PC-9 (cell line): ENCODE measurements at regions not wholly inside any gene's neighbourhood (a gene's known extent, or its start where the extent isn't known, plus 50 kb on each side); places are given as distances from the start of the nearest gene placed in this dataset.

Source experiments
- BruUV-seq: library from RNA; stranded (reverse); fragments of 400-500 nt; replicated peaks from 2 replicates; lab custom pipeline; 2021; lab: Mats Ljungman, UMichigan
- CTCF ChIA-PET: fragments of 300-600 bp; sonication (Branson Sonifier 250); formaldehyde crosslinking; loops from one replicate; lab custom pipeline; 2022; ENCODE audit warnings: antibody characterized with exemption; lab: Charles Lee
- POLR2A ChIA-PET: fragments of 300-600 bp; sonication (Branson Sonifier 250); formaldehyde crosslinking; loops from one replicate; lab custom pipeline; 2022; ENCODE audit warnings: antibody characterized with exemption; ENCODE audit not compliant: unreplicated experiment; lab: Charles Lee
- DNase-seq, 2 experiments: peaks; one replicate each; pipeline versions ENCODE4 v3.0.0 to v3.0.0-alpha.2; 2015 to 2022; ENCODE audit warnings: mixed read lengths in 1 of 2
- H2AFZ ChIP-seq: fragments of 200-600 bp; sonication (generic); 2 replicates; pipeline ENCODE4 v1.8.1; 2017; ENCODE audit warnings: antibody characterized with exemption
- H3F3A ChIP-seq: fragments of 200-600 bp; sonication (generic); 2 replicates; pipeline ENCODE4 v1.8.1; 2017; ENCODE audit warnings: antibody characterized with exemption, mild to moderate bottlenecking, low read depth; ENCODE audit not compliant: insufficient read depth
- H3K27ac ChIP-seq: fragments of 200-600 bp; sonication (generic); 2 replicates; pipeline ENCODE4 v1.6.1; 2016; ENCODE audit warnings: mixed run types
- H3K27me3 ChIP-seq: fragments of 200-600 bp; sonication (generic); 2 replicates; pipeline ENCODE4 v1.6.1; 2016; ENCODE audit warnings: low read depth, mixed run types; ENCODE audit not compliant: insufficient read depth
- H3K36me3 ChIP-seq: fragments of 200-600 bp; sonication (generic); 2 replicates; pipeline ENCODE4 v1.6.1; 2016; ENCODE audit warnings: low read depth, mixed run types
- H3K4me1 ChIP-seq: fragments of 200-600 bp; sonication (generic); replicated peaks from 2 replicates; pipeline ENCODE4 v1.6.1; 2016; ENCODE audit warnings: mixed run types; ENCODE audit not compliant: insufficient read depth
- H3K4me2 ChIP-seq: fragments of 200-600 bp; sonication (generic); 2 replicates; pipeline ENCODE4 v1.6.1; 2017; ENCODE audit warnings: mixed run types
- H3K4me3 ChIP-seq: fragments of 200-600 bp; sonication (generic); 2 replicates; pipeline ENCODE4 v1.6.1; 2016; ENCODE audit warnings: mixed run types
- H3K79me2 ChIP-seq: fragments of 200-600 bp; sonication (generic); 2 replicates; pipeline ENCODE4 v1.6.1; 2017; ENCODE audit warnings: low read depth, mixed run types
- H3K9me2 ChIP-seq: fragments of 200-600 bp; sonication (generic); 2 replicates; pipeline ENCODE4 v1.8.1; 2017; ENCODE audit warnings: mild to moderate bottlenecking; ENCODE audit not compliant: insufficient read depth
- H3K9me3 ChIP-seq: fragments of 200-600 bp; sonication (generic); 2 replicates; pipeline ENCODE4 v1.8.1; 2016; ENCODE audit warnings: low read depth; ENCODE audit not compliant: insufficient read depth
- H4K20me1 ChIP-seq: fragments of 200-600 bp; sonication (generic); 2 replicates; pipeline ENCODE4 v1.8.1; 2017; ENCODE audit not compliant: insufficient read depth
- CTCF ChIP-seq: fragments of 200-600 bp; sonication (generic); conservative IDR thresholded peaks from 2 replicates; pipeline ENCODE4 v1.6.1; 2017; ENCODE audit warnings: mixed run types, antibody characterized with exemption, mild to moderate bottlenecking, moderate library complexity
- EZH2 ChIP-seq: fragments of 200-600 bp; sonication (generic); IDR thresholded peaks from 2 replicates; pipeline ENCODE4 v1.8.0; 2017; ENCODE audit warnings: antibody characterized with exemption, low read depth
- intact Hi-C: fragments of 100-400 bp; cut with micrococcal nuclease; formaldehyde crosslinking; loops from one replicate; pipeline ENCODE4 v1.10.0; 2022; ENCODE audit not compliant: unreplicated experiment

- H2AFZ ChIP-seq: no peak overlapping the region
- no peaks in the 10 kb centered on the region for H3K4me1 ChIP-seq
- no peaks in the 10 kb centered on the region for H4K20me1 ChIP-seq
- BruUV-seq: no TSS peak
- no peaks in the 10 kb centered on the region for H3K79me2 ChIP-seq
- no peak overlapping the region for H3K4me2 ChIP-seq
- CTCF ChIA-PET: interaction anchor here (0.5 kb wide), 1 partner anchor 385 kb away, joined by 6 read pairs; no protein-coding TSS in a partner anchor
- no peaks in the 10 kb centered on the region; the same call in 1 of the 2 replicates for H3K9me2 ChIP-seq
- H3K27me3 ChIP-seq: no peaks in the 10 kb centered on the region
- no peak overlapping the region for H3K4me3 ChIP-seq
- intact Hi-C loops: no loop called here
- no peaks in the 10 kb centered on the region for H3F3A ChIP-seq
- no peaks in the 10 kb centered on the region for H3K36me3 ChIP-seq
- POLR2A ChIA-PET: no interaction called here
- TF ChIP-seq EZH2: no peak
- TF ChIP-seq CTCF: no peak
- H3K9me3 ChIP-seq: no peaks in the 10 kb centered on the region
- DNase-seq: peak in 1 of 2 experiments; percentile 39
- H3K27ac ChIP-seq: no peak overlapping the region
Observed at GRCh38 chr14:46048127-46048526, 603.5 kb downstream of the RPL10L start.

GRCh38 chr14:46036099-46036498, 615.5 kb downstream of the RPL10L start:
- Histone ChIP-seq H3K27ac (no peak overlapping the region), H3F3A (no peaks in the 10 kb centered on the region), H3K4me2 (no peak overlapping the region), H3K4me1 (no peaks in the 10 kb centered on the region), H3K27me3 (no peaks in the 10 kb centered on the region), H4K20me1 (no peaks in the 10 kb centered on the region), H3K4me3 (no peak overlapping the region), H2AFZ (no peak overlapping the region), H3K9me3 (no peaks in the 10 kb centered on the region), H3K9me2 (no peaks in the 10 kb centered on the region; the same call in 1 of the 2 replicates), H3K36me3 (no peaks in the 10 kb centered on the region), H3K79me2 (no peaks in the 10 kb centered on the region)
- TF ChIP-seq EZH2 (no peak), CTCF (no peak)
- CTCF ChIA-PET: no interaction called here
- BruUV-seq: no TSS peak
- no peak for DNase-seq
- POLR2A ChIA-PET: no interaction called here
- intact Hi-C loops: no loop called here

GRCh38 chr14:46034305-46034704, 617.3 kb downstream of the RPL10L start:
- H3K9me2 ChIP-seq: no peaks in the 10 kb centered on the region; the same call in 1 of the 2 replicates
- CTCF ChIA-PET: no interaction called here
- no peak overlapping the region for H3K4me3 ChIP-seq
- no peak overlapping the region for H3K4me2 ChIP-seq
- POLR2A ChIA-PET: no interaction called here
- H3K36me3 ChIP-seq: no peaks in the 10 kb centered on the region
- H3K79me2 ChIP-seq: no peaks in the 10 kb centered on the region
- H3K9me3 ChIP-seq: no peaks in the 10 kb centered on the region
- no peak overlapping the region for H2AFZ ChIP-seq
- intact Hi-C loops: no loop called here
- DNase-seq: no peak
- no peaks in the 10 kb centered on the region for H3K4me1 ChIP-seq
- TF ChIP-seq EZH2: no peak
- no peak for TF ChIP-seq CTCF
- H4K20me1 ChIP-seq: no peaks in the 10 kb centered on the region
- no TSS peak for BruUV-seq
- no peaks in the 10 kb centered on the region for H3K27me3 ChIP-seq
- H3F3A ChIP-seq: no peaks in the 10 kb centered on the region
- H3K27ac ChIP-seq: no peak overlapping the region
